ENCODE measurements at regions not wholly inside any gene's neighbourhood (a gene's known extent, or its start where the extent isn't known, plus 50 kb on each side); places are given as distances from the start of the nearest gene placed in this dataset.
"Not testable (repeated sequence)": the region's sequence is repeated elsewhere in the genome, so short reads cannot be mapped to it uniquely, and the experiment has no call there.

DNA sequence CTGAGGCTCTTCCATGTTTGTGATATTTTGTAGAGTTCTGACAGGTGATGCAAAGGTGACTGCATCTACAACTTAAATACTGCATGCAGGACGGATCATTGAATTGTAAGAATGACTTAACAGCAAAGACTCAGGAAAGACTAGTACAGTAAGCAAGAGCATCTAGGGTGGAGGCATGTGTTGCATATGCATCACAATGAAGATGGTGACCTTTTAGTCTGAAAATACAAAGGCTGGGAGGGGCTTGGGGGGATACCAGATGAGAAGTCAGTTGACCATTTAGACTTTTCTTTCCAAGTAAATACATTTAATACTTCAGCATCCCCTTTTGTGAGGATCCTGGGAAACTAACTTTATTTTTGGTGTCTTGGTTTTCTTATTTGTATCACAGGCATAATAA is 145.5 kb downstream of the NUF2 start:
- H3K4me3 ChIP-seq (ENCODE audit: low read depth, low read length): no peak overlapping the region
- no peak for TF ChIP-seq CTCF (IDR thresholded peaks at IDR 0.05; ENCODE audit: low read depth, low read length)
- DNase-seq (ENCODE audit: low read depth, low spot score): no peak
- in situ Hi-C loops (cut with HindIII; ENCODE audit: low sequenced_read_pairs): no loop called here

DNA sequence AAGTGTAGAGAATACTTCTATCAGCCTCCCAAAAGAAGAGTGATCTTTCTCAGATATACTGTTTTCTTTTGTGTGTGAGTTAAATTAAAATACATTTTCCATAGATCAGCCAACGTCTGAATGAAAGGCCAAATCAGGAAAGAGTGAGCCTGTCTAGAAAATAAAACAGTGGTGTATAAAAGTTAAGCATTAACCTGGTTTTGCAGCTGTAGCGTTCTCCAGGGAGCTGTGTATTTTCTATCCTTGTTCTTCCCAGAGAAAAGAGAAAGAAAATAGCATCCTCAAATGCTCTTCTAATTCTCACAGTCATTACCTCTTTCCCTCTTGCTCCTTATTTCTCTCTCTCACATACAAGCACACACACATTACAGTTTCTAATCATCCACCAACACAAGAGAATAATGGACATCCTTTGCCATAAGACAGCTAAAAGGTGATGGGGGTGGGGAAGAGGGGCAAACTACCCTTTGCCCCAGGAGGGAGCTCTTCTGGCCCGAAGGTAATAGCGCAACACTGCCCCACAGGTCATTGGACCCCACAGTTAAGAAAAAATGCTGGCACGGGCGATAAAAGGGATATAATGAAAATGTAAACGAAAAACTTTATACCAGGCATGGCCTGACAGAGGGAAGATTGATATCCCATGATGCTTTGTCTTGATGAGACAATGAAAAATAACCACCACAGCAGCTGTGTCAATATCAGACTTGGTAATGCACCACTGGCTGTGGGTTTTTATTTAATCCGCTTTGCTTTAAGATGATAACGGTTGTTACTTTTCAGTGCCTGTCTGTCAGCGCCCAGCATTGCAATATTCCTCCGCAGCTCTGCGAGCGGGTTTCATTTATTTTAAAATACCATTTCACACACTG is 150.3 kb downstream of the NUF2 start:
- H3K4me3 ChIP-seq (ENCODE audit: low read depth, low read length): no peak overlapping the region
- DNase-seq (ENCODE audit: low read depth, low spot score): peak; percentile 9
- in situ Hi-C loops (cut with HindIII; ENCODE audit: low sequenced_read_pairs): no loop called here
- no peak for TF ChIP-seq CTCF (IDR thresholded peaks at IDR 0.05; ENCODE audit: low read depth, low read length)

DNA sequence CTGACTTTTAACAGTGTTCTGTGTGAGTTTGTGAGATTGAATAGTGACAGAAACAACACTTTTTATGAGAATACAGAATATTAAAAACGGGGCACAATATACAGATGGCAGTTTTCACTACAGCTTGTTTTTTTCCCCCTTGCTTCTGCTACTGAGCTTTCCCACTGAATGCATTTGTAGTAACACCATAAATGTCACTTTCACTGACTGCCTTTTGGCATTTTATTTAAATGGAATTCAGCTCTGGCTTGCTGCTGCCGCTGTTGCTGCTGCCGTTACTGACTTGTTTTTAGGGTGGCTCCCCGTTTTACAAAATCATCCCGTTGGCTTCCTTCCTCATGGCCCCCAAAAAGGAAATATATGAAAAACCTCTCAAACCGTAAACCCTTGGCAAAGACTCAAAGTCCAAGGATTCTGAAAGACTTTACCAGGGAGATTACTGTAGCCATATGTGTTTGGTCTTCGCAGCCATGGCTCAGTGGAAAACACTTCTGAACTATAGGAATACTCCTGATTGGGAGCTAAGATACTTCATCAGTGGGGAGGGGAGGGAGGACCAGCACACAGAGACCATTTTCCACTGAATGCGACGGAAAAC is 151.0 kb downstream of the NUF2 start:
- TF ChIP-seq CTCF (IDR thresholded peaks at IDR 0.05; ENCODE audit: low read depth, low read length): no peak
- in situ Hi-C loops (cut with HindIII; ENCODE audit: low sequenced_read_pairs): no loop called here
- no peak overlapping the region for H3K4me3 ChIP-seq (ENCODE audit: low read depth, low read length)

DNA sequence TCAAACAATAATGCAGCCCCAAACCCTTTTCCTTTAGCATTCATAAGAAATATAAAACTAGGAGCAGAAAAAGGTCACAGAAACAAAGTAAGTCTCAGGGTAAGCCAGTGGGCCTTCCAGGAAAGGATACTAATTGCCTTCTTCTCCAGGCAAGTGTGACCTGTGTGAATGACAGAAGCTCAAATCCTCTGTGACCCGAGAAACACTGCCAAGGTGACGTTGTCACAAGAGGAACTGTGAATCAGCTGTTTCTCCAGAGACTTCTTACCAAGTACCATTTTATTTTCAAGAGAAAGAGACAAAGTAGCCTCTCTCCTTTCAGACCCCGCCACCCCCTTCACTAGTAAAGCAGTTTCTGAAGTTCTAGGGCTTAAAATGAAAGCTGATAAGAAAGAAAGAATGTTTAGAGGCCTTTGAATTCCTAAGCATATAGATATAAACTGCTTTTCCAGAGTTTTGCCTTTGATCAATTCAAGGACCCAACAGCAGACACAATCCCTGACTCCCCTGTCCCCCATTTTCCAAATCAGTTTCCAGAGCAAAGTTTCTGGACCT is 155.6 kb downstream of the NUF2 start:
- no peak for DNase-seq (ENCODE audit: low read depth, low spot score)
- no peak for TF ChIP-seq CTCF (IDR thresholded peaks at IDR 0.05; ENCODE audit: low read depth, low read length)
- no peak overlapping the region for H3K4me3 ChIP-seq (ENCODE audit: low read depth, low read length)
- in situ Hi-C loops (cut with HindIII; ENCODE audit: low sequenced_read_pairs): no loop called here

More for the DNA sequence above, 151.0 kb downstream of the NUF2 start:
- no peak for DNase-seq (ENCODE audit: low read depth, low spot score)

DNA sequence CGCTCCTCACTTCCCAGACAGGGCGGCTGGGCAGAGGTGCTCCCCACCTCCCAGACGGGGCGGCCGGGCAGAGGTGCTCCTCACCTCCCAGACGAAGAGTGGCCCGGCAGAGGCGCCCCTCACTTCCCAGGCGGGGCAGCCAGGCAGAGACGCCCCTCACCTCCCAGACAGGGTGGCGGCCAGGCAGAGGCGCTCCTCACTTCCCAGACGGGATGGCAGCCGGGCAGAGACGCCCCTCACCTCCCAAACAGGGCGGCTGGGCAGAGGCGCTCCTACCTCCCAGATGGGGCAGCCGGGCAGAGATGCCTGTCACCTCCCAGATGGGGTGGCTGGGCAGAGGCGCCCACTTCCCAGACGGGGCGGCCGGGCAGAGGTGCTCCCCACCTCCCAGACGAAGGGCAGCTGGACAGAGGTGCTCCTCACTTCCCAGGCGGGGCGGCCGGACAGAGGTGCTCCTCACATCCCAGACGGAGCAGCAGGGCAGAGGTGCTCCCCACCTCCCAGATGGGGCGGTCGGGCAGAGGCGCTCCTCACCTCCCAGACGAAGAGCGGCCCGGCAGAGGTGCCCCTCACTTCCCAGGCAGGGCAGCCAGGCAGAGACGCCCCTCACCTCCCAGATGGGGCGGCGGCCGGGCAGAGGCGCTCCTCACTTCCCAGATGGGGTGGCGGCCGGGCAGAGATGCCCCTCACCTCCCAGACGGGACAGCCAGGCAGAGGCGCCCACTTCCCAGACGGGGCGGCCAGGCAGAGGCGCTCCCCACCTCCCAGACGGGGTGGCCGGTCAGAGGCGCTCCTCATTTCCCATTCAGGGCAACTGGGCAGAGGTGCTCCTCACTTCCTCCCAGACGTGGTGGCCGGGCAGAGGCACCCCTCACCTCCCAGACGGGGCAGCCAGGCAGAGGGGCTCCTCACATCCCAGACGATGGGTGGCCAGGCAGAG is 176.9 kb downstream of the NUF2 start:
- DNase-seq (ENCODE audit: low read depth, low spot score); in situ Hi-C loops (cut with HindIII; ENCODE audit: low sequenced_read_pairs): not testable (repeated sequence)

GRCh38 chr1:163504331-163504978 is 182.7 kb downstream of the NUF2 start:
- in situ Hi-C loops (cut with HindIII; ENCODE audit: low sequenced_read_pairs): no loop called here
- no peak for DNase-seq (ENCODE audit: low read depth, low spot score)
- TF ChIP-seq CTCF (IDR thresholded peaks at IDR 0.05; ENCODE audit: low read depth, low read length): no peak
- no peak overlapping the region for H3K4me3 ChIP-seq (ENCODE audit: low read depth, low read length)

More for the DNA sequence above, 176.9 kb downstream of the NUF2 start:
- not testable (repeated sequence) for H3K4me3 ChIP-seq (ENCODE audit: low read depth, low read length)
